ENCODE measurements at regions not wholly inside any gene's neighbourhood (a gene's known extent, or its start where the extent isn't known, plus 50 kb on each side); places are given as distances from the start of the nearest gene placed in this dataset.

- TF ChIP-seq REST (IDR thresholded peaks at IDR 0.05; ENCODE audit: low read depth) (no peak), EP300 (IDR thresholded peaks at IDR 0.05; ENCODE audit: borderline replicate concordance) (no peak)
Measured at GRCh38 chr7:130902755-130903357, 168.8 kb upstream of the KLF14 start.

Measured in Ishikawa (cell line).